HG03060 (cell line): ENCODE measurements at regions not wholly inside any gene's neighbourhood (a gene's known extent, or its start where the extent isn't known, plus 50 kb on each side); places are given as distances from the start of the nearest gene placed in this dataset.
"Not testable (repeated sequence)": the region's sequence is repeated elsewhere in the genome, so short reads cannot be mapped to it uniquely, and the experiment has no call there.

ENCODE experiments used
- ATAC-seq: cut with Tn5 transposase; IDR thresholded peaks from one replicate; pipeline ENCODE4 v1.9.1; 2021; ENCODE audit warnings: low read depth, moderate number of reproducible peaks; ENCODE audit not compliant: unreplicated experiment

DNA sequence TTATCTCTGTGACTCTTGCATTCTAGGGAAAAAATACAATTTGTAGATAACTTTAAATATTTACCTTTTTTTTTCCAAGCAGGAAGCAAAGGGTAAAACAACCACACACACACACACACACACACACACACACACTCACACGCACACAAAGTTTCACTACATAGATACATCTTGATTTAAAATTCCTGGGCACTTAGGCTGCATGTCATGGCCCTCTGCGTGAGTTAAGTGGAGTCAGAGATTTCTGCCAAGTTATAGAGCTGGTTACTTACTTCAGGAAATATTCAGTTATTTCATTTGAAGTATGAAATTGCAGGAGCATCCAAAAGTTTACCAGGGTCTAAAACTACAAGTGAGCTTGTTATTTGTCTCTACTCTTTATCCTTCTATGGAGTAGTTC is 612.0 kb downstream of the IRS1 start:
- no peak for ATAC-seq

DNA sequence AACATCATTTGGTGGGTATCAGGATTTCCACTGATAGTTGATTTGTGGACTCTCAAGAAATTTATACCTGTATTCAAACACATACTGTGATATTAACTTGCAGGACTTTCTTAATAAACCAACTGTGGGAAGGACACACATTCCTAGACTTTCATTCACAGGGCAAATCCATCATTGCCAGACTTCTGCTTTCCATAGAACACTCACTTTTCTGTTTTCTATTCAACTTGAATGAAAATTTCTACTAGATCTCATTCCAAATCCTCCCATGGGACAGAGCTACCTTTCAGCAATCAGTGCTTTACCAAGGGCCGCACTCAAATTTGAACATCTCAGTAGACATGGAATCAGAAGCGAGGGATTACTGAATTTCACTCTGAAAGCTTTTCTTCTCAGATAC is 612.5 kb downstream of the IRS1 start:
- ATAC-seq = no peak

GRCh38 chr2:226185616-226186211 is 613.9 kb downstream of the IRS1 start:
- no peak for ATAC-seq

DNA sequence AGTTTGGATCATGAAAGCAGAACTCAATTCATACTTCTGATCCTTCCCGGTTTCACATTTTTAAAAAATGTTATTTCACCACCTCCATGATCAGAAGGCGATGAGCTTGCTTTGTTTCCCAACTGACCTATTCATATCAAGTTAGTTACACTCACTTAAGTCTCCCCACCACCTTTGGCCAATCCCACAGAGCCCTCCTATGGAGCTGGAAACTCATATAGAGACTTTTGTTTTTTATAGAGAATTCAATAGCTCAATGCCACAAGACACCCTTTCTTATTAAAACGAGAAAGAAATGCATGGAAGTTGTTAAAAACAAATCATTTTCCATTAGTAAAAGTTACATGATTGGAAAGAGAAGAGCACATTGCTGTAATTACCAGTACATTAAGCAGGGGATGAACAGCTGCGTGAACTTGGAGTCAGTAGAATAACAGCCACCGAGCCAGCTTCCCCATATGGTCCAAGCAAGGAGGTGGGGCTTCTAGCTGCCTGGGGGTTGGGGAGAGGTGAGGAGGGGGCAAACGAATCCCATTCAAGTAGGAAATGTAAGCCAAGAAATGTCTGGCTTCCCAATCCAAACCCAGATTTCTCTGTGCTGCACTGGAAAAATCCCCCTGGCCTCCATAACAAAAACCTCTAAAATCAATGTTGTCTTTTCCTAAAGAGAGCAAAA is 614.5 kb downstream of the IRS1 start:
- ATAC-seq = no peak

DNA sequence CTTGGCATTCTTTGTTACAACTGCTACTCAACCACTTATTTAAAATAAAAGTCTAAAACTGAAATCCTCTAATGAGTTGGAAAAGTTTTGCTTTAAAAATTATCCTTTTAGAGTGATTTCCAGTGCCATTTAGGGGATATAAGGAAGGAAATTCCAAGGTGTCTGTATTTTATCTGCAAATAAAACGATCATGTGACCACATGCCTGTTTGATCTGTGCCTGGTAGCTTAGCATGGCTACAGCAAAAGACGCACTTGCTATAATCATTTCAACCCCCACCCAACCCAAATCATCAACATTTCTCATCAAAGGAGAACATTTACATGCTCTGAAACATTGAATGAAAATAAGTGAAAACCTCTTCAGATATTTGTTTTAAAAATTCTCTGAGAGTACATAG is 615.1 kb downstream of the IRS1 start:
- no peak for ATAC-seq

DNA sequence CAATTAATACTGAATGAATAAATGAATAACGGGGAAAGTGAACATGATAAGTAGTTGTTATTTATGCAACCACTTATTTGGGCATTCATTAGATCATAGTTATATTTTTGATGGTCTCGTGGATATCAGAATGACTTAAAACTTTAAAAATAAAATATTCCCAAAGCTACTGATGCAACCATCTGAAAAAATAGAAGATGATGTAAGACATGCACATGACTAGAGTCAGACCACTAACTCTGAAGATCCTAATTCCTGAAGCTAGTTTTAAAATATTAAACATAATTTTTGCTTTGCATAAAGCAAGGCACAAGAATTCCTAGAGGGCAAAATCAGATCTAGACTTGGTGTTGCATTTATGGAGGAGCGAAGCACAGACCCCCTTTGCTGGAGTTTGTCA is 616.1 kb downstream of the IRS1 start:
- no peak for ATAC-seq

DNA sequence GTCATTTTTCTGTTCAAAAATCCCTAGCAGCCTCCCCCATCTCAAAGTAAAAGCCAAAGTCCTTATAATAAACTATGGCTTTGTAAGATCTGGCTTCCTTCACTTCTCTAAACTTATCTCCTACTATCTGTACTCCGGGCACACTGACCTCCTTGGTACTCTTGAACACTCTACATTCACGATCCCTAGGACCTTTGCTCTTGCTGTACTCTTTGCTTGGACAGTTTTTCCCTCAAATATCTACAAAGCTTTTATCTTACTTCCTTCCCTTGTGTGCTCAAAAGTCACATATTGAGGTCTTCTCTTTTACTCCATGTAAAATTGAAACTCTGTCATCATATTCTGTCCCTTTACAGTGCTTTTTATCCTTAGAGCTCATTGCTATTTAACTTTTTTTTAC is 616.6 kb downstream of the IRS1 start:
- ATAC-seq = no peak

- no peak for ATAC-seq
These were observed 617.7 kb downstream of the IRS1 start for GRCh38 chr2:226181909-226182308.

DNA sequence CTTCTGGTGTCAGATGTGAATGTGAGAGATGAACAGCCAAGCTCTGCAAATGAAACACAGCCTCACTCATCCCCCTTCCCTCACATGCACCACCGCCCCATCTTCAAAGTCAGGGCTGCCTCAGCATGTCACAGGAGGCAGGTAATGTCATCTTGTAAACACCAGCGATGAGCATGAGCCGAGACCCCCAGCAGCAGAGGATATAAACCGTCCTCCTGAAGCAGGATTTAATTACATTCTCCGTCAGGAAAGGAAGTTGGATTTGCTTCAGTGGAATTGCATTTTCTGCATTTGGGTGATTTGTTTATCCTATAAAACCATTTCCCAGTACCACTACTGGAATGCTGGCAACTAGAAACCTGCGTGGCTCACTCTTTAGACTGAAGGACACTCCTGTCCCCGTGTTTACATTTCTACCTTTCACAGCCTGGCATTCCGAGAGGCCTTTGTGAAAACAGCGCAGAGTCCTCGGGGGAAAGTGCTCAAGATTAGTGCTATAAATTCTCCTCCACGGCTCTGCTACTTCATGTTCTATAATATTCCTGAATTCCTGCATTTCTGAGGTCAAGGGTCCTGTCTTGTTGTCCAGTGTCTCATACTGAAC is 619.2 kb downstream of the IRS1 start:
- no peak for ATAC-seq

DNA sequence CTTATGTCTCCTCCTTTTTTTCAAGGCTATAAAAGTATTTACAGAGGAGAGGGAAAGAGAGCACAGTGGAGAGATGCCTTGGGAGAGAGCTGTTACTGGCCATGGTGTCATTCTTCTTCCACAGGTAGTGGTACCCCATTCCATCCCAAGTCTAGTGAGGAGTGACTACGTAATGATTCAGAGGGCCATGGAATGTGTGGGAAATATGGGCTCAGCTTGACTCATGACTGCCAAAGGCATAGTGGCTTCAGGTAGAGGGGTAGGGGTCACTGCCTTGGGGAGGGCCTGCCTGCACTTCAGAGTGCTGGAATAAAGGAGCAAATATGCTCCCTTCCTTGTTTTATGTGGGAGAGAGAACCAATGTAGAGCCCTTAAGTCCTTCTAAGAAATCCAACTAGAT is 620.6 kb downstream of the IRS1 start:
- ATAC-seq = no peak

- no peak for ATAC-seq
These were observed 623.2 kb downstream of the IRS1 start for GRCh38 chr2:226176283-226176984.

GRCh38 chr2:226174390-226174789 is 625.2 kb downstream of the IRS1 start:
- ATAC-seq = no peak

DNA sequence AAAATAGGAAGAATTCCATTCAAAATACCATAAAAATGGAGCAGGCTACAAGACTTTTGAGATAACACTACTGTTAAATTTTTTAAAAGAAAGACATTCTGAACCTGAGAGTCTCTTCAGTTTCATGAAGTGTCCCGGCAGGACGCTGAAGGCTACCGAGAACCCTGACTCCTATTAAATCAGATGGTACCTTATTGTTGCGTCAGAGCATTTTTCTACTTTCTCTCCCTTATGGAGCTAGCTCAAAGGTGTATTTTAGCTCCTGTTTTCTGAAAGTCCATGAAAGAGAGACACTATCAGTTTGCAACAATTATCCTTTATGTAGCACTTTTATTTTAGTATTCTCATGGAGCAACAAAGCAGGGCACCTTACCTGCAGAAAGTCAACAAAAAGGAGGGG is 626.7 kb downstream of the IRS1 start:
- no peak for ATAC-seq

DNA sequence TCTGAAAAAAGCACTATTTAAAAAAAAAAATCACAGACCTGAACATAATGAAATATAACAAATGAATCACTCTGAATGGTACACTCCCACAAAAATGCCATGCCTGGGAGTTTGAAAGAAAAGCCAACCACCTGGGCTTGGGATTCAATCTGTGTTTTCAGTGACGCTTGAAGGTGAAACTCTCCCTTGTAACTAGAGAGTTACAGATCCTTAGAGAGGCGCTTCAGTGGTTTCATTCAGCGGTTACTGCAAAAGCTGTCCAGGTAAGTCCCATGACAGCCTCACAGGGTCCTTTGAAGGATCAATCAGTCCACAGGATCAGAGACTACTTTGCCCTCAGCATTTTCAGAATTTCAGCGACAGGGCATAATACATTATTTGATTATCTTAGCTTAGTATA is 627.3 kb downstream of the IRS1 start:
- no peak for ATAC-seq

- no peak for ATAC-seq
These were observed 629.7 kb downstream of the IRS1 start for GRCh38 chr2:226169751-226170581.

DNA sequence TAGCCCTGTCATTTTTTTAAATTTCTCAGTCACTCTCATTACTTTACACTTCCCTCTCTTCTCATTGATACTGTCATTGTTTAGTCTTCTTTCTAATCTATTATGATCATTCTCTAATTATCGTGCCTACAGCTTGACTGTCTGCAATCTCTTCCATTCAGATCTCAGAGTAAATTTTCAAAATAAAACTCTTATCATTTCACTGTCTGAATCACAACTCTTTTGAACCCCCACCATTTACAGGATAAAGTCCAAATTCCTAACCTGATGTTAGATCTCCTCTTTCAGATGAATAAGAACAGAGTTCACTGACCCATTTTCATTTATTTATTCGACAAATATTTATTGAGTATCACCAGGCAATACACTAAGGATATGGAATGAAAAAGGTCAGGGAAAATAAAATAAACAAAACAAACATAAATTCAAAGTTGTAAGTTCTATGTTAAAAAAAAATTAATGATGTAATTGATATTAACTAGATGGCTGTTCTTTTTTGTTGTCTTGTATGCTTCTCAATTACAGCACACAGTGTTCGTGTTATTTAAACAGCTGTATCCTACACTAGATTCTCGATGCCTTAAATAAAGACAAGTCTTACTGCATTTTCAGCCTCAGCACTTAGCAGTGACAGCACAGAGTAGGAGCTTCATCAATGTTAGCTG is 631.0 kb downstream of the IRS1 start:
- no peak for ATAC-seq

- no peak for ATAC-seq
These were observed 635.1 kb downstream of the IRS1 start for GRCh38 chr2:226164512-226164911.

- not testable (repeated sequence) for ATAC-seq
These were observed 639.0 kb downstream of the IRS1 start for GRCh38 chr2:226160617-226161016.

- no peak for ATAC-seq
These were observed 639.6 kb downstream of the IRS1 start for GRCh38 chr2:226159875-226160479.

DNA sequence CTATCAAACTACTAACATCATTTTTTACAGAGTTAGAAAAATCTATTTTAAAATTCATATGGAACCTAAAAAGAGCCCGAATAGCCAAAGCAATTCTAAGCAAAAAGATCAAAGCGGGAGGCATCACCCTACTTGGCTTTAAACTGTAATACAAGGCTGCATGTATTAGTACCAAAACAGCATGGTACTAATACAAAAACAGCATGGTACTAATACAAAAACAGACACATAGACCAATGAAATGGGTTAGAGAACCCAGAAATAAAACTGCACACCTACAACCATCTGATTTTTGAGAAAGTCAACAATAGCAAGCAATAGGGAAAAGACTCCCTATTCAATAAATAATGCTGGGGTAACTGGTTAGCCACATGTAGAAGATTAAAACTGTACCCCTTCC is 640.7 kb downstream of the IRS1 start:
- no peak for ATAC-seq
